GM23338 (cell line): ENCODE measurements at regions not wholly inside any gene's neighbourhood (a gene's known extent, or its start where the extent isn't known, plus 50 kb on each side); places are given as distances from the start of the nearest gene placed in this dataset.

Experiments used
- CTCF ChIP-seq, 2 experiments: fragments of 200-600 bp in 1 of 2; sonication (generic) in 1 of 2; conservative IDR thresholded peaks; 2 replicates each; pipeline versions ENCODE4 v1.5.1 to v1.6.1; 2016 to 2017; ENCODE audit warnings: antibody characterized with exemption in 2 of 2, low read depth in 2 of 2, mild to moderate bottlenecking in 2 of 2, moderate library complexity in 1 of 2
- EZH2 ChIP-seq: fragments of 200-600 bp; sonication (generic); IDR thresholded peaks from one replicate; pipeline ENCODE4 v1.8.0; 2017; ENCODE audit warnings: antibody characterized with exemption, mild to moderate bottlenecking, low read depth; ENCODE audit not compliant: unreplicated experiment
- POLR2AphosphoS5 ChIP-seq: IDR thresholded peaks from 2 replicates; pipeline ENCODE4 v1.6.1; 2016; ENCODE audit warnings: antibody characterized with exemption, low read depth

- TF ChIP-seq EZH2, result no peak
- no peak for TF ChIP-seq POLR2AphosphoS5
- TF ChIP-seq CTCF (conservative IDR thresholded peaks at IDR 0.05; ENCODE audit: low read depth in 2 of 2), result no peak
These were observed 141.8 kb downstream of the SOCS6 start for GRCh38 chr18:70430501-70431173.
